HG02840 (cell line): ENCODE measurements at regions not wholly inside any gene's neighbourhood (a gene's known extent, or its start where the extent isn't known, plus 50 kb on each side); places are given as distances from the start of the nearest gene placed in this dataset.
"Not testable (repeated sequence)": the region's sequence is repeated elsewhere in the genome, so short reads cannot be mapped to it uniquely, and the experiment has no call there.

Experiments
- ATAC-seq: cut with Tn5 transposase; IDR thresholded peaks from one replicate; pipeline ENCODE4 v1.9.1; 2021; ENCODE audit warnings: mild to moderate bottlenecking, moderate library complexity, moderate number of reproducible peaks; ENCODE audit not compliant: unreplicated experiment, low FRiP score

- ATAC-seq, result no peak
These were observed 123.9 kb upstream of the FOXN3 start for GRCh38 chr14:89540830-89541470.

GRCh38 chr14:89540009-89540829 lies 123.2 kb upstream of the FOXN3 start:
- no peak for ATAC-seq

- no peak for ATAC-seq
These were observed 120.9 kb upstream of the FOXN3 start for GRCh38 chr14:89537911-89538310.

GRCh38 chr14:89534902-89535685 lies 118.1 kb upstream of the FOXN3 start:
- ATAC-seq, result no peak

GRCh38 chr14:89533766-89534165 lies 116.7 kb upstream of the FOXN3 start:
- no peak for ATAC-seq

GRCh38 chr14:89533136-89533535 lies 116.1 kb upstream of the FOXN3 start:
- ATAC-seq, result no peak

GRCh38 chr14:89531661-89532335 lies 114.8 kb upstream of the FOXN3 start:
- no peak for ATAC-seq

- no peak for ATAC-seq
These were observed 108.1 kb upstream of the FOXN3 start for GRCh38 chr14:89524990-89525667.

- ATAC-seq, result no peak
These were observed 107.4 kb upstream of the FOXN3 start for GRCh38 chr14:89524412-89524811.

GRCh38 chr14:89521988-89522387 lies 105.0 kb upstream of the FOXN3 start:
- no peak for ATAC-seq

GRCh38 chr14:89519040-89519439 lies 102.0 kb upstream of the FOXN3 start:
- ATAC-seq, result no peak

- no peak for ATAC-seq
These were observed 99.1 kb upstream of the FOXN3 start for GRCh38 chr14:89516173-89516572.

GRCh38 chr14:89514601-89515000 lies 97.6 kb upstream of the FOXN3 start:
- ATAC-seq, result no peak

- ATAC-seq, result no peak
These were observed 92.9 kb upstream of the FOXN3 start for GRCh38 chr14:89509891-89510290.

GRCh38 chr14:89508863-89509262 lies 91.8 kb upstream of the FOXN3 start:
- ATAC-seq, result no peak

- no peak for ATAC-seq
These were observed 91.0 kb upstream of the FOXN3 start for GRCh38 chr14:89507926-89508460.

GRCh38 chr14:89507521-89507920 lies 90.5 kb upstream of the FOXN3 start:
- ATAC-seq, result no peak

- ATAC-seq, result not testable (repeated sequence)
These were observed 89.9 kb upstream of the FOXN3 start for GRCh38 chr14:89506891-89507452.

- no peak for ATAC-seq
These were observed 87.7 kb upstream of the FOXN3 start for GRCh38 chr14:89504602-89505313.
